GM04504 (cell line): ENCODE measurements at regions not wholly inside any gene's neighbourhood (a gene's known extent, or its start where the extent isn't known, plus 50 kb on each side); places are given as distances from the start of the nearest gene placed in this dataset.

ENCODE experiments used
- DNase-seq: peaks from one replicate; pipeline ENCODE4 v3.0.0-alpha.2; 2012; ENCODE audit warnings: low read depth

- DNase-seq = no peak
Observed at GRCh38 chr7:18153183-18153748, 125.6 kb upstream of the PRPS1L1 start.

GRCh38 chr7:18154726-18155125 lies 127.1 kb upstream of the PRPS1L1 start:
- DNase-seq = no peak

GRCh38 chr7:18157233-18157632 lies 129.6 kb upstream of the PRPS1L1 start:
- DNase-seq = no peak

GRCh38 chr7:18162657-18163056 lies 135.0 kb upstream of the PRPS1L1 start:
- DNase-seq = no peak

- no peak for DNase-seq
Observed at GRCh38 chr7:18163091-18163490, 135.4 kb upstream of the PRPS1L1 start.

GRCh38 chr7:18165166-18165565 lies 137.5 kb upstream of the PRPS1L1 start:
- no peak for DNase-seq

- DNase-seq = no peak
Observed at GRCh38 chr7:18166002-18166401, 138.4 kb upstream of the PRPS1L1 start.

GRCh38 chr7:18167815-18168214 lies 140.2 kb upstream of the PRPS1L1 start:
- no peak for DNase-seq

GRCh38 chr7:18174996-18175395 lies 147.3 kb upstream of the PRPS1L1 start:
- DNase-seq = no peak

- DNase-seq = no peak
Observed at GRCh38 chr7:18175801-18176450, 148.3 kb upstream of the PRPS1L1 start.

- DNase-seq = no peak
Observed at GRCh38 chr7:18177129-18177814, 149.6 kb upstream of the PRPS1L1 start.

GRCh38 chr7:18177815-18178660 lies 150.4 kb upstream of the PRPS1L1 start:
- no peak for DNase-seq

- DNase-seq = no peak
Observed at GRCh38 chr7:18179093-18179492, 151.4 kb upstream of the PRPS1L1 start.

- no peak for DNase-seq
Observed at GRCh38 chr7:18180685-18181084, 153.0 kb upstream of the PRPS1L1 start.

GRCh38 chr7:18189500-18190126 lies 162.0 kb upstream of the PRPS1L1 start:
- no peak for DNase-seq

- DNase-seq = no peak
Observed at GRCh38 chr7:18191341-18191740, 163.7 kb upstream of the PRPS1L1 start.

GRCh38 chr7:18191862-18192625 lies 164.4 kb upstream of the PRPS1L1 start:
- no peak for DNase-seq

- no peak for DNase-seq
Observed at GRCh38 chr7:18194616-18195015, 167.0 kb upstream of the PRPS1L1 start.

- no peak for DNase-seq
Observed at GRCh38 chr7:18196638-18197037, 169.0 kb upstream of the PRPS1L1 start.

- DNase-seq = no peak
Observed at GRCh38 chr7:18198868-18199267, 171.2 kb upstream of the PRPS1L1 start.

- no peak for DNase-seq
Observed at GRCh38 chr7:18200266-18200665, 172.6 kb upstream of the PRPS1L1 start.
